DMS114 treated with DMSO at 0.1 percent for 48 hours (cell line): ENCODE measurements at regions not wholly inside any gene's neighbourhood (a gene's known extent, or its start where the extent isn't known, plus 50 kb on each side); places are given as distances from the start of the nearest gene placed in this dataset.

ENCODE experiments used
- DNase-seq: peaks from one replicate; lab custom pipeline; 2025; ENCODE audit not compliant: unreplicated experiment; lab: John Stamatoyannopoulos, UW

DNA sequence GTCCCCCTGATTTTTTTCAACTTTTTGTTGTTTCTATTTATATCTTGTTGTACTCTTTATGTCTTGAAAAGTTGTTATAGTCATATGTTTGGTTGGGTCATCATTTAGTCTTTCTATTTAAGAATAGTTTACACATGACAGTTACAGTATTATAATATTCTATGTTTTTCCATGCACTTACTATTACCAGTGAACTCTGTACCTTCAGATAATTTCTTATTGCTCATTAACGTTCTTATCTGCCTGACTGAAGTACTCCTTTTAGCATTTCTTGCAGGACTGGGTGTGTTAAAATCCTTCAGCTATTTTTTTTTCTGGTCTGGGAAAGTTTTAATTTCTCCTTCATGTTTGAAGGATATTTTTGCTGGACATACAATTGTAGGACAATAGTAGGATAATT is 157.7 kb upstream of the DIPK2B start:
- DNase-seq, result no peak

DNA sequence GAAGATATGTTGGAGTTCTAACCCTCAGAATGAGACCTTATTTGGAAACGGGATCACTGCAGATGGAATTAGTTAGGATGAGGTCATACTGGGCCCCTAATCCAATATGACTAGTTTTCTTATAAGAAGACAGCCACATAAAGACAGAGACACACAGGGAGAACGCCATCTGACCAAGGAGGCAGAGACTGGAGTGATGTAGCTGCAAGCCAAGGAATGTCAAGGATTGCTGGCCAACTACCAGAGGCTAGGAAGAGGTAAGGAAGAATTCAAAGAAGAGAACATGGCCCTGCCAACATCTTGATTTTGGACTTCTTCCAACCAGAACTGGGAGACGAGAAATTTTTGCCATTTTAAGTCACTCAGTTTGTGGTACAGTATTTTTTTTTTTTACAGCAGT is 152.8 kb upstream of the DIPK2B start:
- no peak for DNase-seq

DNA sequence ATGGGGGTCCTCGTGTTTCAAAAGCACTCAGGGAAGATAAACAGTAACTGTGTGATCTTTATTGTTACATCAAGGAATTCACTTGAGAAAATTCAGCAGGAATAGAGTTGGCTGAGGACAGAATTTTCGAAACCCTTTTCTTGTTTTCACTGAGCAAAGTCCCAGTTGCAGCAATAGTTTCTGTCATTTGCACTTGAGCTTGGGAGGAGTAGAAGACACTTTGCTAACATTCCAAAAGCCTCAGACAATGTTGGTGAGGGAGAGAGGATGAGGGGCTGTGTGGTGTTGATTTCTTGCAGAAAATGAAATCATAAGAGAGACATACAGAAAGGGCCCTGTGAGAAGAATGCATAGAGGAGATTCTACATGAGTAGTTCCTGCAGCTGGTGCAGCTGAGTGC is 151.9 kb upstream of the DIPK2B start:
- no peak for DNase-seq

DNA sequence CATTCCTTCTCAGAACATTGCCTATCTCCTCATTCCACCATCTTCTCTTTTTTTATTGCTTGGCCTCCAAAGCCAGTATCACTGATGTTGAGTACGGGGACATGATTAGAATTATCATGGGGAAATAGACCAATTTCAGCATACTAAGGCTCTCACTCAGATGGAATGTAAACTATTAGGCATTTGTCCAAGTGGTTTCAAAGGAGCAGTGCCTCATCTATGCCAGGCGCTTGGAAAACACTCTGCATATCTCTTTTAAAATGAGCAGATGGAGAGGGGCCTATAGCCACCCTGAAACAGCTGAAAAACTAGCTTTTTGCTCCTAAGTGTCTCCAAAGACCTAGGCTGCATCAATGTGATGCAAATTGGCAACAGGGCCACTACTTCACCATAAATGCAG is 150.8 kb upstream of the DIPK2B start:
- no peak for DNase-seq

DNA sequence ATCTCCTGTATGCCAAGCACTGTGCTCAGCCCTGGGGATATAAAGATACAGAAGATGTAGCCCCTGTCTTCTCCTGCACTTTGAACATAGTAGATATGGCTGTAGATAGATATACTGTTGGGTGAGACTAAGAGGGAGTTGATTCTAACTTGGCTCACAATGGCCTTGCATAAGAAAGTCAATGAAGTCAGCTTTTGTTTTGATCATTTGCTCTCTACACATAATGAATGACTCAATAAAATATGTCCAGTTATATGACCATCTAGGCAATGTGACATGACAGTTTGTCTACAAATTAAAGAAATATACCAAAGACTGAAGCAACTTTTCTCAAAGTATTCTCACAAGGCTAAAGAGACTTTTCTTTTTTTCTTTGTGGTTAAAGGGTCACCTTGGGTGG is 147.6 kb upstream of the DIPK2B start:
- no peak for DNase-seq

DNA sequence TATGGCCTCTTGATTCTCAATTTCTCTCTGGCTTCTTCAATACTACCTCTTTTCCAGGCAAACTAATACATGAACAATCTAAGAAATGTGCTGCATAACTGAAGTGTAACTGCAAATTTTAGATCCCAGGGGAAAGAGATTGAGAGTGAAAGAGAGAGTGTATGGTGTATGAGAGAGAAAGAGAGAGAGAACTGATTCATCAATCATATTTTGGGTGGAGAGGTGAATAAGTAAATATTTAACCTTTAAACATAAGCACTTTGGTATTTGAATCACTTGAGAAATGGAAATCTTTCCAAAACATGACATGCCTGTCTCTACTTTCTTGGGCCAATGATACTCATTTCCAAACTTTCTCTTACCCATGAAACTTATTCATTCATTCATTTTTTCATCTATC is 147.2 kb upstream of the DIPK2B start:
- no peak for DNase-seq

DNA sequence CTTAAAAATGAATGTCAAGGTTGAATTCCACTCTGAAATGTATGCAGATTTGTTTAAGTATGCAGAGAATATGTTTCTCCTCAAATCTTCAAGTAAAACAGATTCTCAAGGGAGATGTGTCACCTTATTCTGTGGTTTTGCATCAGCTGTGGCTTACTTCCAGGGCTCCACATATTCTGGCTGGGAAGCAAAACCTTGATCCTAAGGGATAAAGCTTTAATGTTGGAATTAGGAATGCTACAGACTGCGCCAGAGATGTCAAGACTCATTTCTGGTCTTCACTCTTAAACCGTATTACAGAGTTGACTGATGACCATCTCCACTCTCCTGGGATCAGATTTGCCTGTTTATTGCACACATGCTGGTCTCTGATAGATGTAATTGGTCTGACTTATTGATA is 143.9 kb upstream of the DIPK2B start:
- DNase-seq, result no peak

DNA sequence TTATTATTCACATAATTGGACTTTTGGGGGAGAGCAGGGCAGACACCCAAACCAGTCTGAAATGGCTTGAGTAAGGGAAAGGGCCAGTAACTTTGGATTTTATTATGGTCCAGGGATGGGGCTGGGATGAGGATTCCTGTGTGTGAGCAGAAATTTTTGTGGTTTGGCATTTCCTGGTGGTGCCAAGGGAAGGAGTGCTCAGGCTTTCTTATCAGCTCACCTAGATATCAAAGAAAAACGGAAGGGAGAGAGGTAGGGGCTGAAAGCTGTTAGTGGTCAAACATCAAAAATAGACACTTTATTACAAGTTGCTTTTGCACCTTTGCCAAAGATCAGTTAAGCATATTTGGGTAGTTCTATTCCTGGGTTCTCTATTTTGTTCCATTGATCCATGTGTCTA is 128.5 kb upstream of the DIPK2B start:
- DNase-seq, result no peak

DNA sequence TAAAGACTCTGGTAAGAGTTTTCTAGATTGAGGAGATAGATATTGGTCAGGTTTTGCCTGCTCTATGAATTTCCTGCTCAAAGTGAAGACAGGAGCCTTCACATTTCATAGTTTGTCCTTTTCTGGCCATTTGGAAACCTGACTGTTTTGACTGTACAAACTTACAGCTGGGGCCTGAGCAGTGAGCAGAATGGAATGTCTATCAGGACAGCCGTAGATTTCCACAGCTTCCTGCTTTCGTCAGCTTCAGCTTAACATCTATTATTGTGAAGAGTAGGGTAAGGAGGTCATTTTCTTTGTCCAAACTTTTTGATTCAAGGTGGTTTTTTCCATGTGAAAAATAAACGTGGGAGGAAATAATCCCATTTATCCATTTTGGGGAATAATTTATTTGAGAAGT is 124.3 kb upstream of the DIPK2B start:
- DNase-seq, result no peak

DNA sequence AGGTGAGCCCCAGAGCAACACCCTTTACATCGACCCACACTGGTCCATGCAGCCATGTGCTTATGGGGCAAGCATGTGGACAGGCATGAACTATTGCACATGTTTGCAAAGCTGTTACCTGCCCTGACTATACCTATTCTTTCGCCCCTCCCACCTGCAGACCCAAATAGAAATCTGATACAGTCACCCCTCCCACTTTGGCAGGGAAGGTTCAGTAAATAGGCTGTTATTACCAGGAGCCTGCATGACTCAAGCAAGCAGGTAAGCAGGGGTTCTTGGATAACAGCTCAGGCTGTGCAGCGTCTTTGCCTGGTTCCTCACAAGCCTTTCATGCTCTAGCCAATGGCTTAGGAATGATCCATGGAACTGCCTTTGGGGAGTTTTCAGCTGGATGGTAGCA is 122.7 kb upstream of the DIPK2B start:
- no peak for DNase-seq

DNA sequence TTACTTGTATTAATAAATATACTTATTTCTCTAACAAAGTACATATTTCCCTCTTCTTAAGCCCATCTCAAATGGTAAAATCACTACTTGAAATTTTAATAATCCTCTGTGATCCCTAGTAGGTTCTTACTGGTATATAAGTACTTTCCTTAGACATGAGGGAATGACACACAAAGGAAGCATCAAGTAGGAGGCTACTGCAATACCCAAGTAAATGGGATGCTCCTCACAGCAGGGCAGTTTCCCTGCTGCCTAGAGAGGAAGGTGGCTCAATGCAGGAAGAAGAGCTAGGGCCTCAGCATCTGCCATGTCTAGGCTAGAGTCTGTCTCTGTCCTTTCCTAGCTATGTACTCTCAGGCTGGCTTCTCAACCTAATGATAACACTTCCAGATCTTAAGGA is 122.1 kb upstream of the DIPK2B start:
- DNase-seq, result no peak

DNA sequence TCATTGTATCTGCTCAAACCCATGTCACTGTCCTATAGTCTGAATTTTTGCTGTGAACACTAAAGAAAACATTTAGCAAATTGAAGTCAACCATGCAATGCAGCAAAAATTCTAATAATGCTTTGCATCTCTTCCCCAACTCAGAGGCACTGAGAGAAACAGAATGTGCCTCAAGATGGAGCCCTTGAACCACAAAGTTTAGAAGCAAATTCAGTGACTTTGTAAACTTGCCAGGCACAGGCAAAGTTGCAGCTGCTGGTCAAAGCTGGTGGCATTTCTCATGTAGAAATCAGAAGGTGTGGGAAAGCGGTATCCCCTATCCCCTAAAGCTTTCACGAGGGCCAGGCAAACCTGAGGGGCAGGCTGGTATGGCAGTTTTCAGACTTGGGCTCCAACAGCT is 121.7 kb upstream of the DIPK2B start:
- peak; percentile 3 for DNase-seq

DNA sequence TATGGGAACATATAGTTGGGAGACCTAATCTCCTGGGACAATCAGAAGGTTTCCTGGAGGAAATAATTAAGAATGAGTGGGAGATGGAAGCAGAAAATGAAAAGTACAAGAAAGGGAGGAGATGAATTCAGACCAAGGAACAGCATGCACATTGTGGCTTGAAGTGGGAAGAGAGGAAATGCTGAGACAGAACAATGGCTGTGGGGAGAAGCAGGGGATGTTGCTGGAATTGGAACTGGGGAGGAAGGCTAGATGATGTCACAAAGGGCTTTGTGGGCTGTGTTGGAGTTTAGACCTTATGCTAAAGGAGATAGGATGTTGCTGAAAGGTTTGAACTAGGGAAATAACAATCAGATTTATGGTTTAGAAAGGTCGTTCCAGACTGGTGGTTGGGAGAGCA is 119.5 kb upstream of the DIPK2B start:
- no peak for DNase-seq

DNA sequence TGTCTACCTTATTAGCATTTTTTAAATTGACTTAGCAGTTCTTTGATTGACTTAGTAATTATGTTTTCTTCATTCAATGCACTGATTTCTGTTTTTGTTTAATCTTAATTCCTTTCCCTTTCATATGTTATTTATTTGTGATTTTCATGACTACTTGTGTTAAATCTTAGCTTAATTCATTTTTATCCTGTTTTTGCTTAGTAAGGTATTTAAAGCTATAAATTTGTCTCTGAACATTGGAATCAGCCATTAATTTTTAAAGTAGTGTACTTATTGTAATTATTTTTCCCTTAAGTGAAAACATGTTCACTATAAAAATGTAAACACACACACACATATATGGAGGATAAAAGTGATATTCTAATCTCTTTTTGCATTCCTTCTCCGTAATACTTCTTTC is 109.1 kb upstream of the DIPK2B start:
- DNase-seq, result no peak

DNA sequence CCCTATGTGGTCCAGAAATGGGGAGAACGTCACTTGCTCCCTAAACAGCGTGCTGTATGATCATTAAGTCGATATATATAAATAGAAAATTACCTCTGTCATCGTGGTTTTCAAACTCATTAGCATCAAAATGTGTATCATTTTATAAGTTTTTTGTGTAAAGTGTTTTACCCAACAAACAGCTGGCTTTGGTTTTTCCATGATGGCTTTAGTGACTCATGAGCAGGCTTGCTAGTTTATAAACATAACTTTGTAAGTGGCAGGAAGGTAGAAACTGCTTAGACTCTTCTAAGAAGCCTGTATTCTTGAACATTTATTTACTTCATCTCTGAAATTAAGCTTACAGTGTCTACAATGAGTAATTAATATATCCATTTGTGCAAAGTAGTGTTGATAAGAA is 108.4 kb upstream of the DIPK2B start:
- no peak for DNase-seq

DNA sequence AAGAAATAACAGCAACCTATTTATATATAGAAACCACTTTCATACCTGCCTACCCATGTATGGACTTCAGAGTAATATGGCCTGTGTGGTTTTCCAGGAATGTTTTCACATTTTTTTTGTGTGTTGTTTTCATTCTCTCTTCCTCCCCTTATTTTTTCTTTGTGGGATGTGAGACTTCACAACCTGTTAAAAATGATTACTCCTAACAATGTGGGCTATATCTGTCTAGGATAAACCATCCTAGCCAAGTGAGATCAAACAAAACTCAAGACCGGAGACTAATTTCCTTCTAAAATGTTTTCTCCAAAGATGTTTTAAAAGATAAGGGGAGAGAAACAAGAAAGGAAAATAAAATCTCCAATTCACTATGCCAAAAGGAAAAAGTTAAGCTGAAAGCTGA is 106.1 kb upstream of the DIPK2B start:
- no peak for DNase-seq

DNA sequence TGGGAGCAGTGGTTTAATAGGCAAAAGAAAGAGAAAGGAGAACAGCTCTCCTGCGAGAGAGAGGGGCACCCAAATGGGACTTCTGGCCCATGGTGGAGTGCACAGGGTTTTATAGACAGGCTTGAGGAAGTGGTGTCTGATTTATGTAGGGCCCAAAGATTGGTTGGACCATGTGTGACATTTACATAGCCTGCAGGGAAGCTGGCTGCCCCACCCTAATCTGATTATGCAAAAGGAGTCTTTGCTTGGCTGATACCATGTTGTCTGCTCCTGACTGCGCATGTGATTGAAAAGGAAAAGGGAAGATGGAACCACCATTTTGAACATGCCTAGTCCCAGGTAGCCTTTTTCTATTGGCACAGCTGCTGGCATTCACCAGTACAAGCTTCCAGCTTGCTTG is 100.0 kb upstream of the DIPK2B start:
- no peak for DNase-seq

DNA sequence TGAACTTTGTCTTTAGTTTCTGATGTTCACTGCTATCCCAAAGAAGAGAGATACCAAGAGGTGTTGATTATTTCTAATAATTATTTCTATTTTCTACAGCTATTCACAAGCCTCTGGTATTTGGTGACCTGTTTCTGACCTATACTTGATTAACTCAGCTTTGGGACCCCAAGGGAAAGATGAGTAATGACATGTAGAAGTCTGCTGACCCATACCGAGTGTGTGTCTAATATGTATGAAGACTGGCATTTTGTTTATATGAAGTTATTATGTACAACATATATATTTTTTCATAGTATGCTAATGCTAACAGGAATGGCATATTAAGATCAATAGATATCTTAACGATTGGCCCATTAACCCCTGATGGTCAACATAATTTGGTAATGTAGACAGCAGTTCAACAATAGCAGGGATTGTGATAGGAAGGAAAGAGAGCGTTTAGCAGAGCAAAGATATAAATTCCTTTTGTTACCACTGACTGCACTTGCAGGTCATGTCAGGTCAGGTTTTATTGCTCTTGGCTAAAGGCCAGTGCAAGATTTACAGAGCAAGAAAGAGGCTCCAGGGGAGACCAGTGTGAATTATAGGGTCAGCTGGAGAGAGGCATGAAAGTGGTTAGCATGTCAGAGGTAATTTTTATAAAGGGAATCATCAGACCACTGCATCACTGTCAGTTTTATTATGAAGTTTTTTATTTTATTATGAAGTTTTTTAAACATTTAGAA is 94.7 kb upstream of the DIPK2B start:
- DNase-seq, result no peak

DNA sequence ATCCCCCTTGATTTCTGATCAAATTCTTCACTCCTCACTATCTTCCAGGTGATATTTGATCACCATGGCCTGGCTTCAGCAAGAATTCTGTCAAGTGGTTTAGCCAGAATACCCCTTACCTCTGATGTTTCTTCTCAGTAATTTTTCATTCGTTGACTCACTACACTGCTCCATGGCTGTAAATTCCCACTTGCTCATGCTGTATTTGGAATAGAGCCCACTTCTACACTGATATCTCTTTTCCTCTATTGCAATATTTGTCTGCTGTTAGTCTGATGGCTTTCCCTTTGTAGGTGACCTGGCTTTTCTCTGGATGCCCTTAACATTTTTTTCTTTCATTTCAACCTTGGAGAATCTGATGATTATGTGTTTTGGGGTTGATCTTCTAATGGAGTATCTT is 73.9 kb upstream of the DIPK2B start:
- no peak for DNase-seq

DNA sequence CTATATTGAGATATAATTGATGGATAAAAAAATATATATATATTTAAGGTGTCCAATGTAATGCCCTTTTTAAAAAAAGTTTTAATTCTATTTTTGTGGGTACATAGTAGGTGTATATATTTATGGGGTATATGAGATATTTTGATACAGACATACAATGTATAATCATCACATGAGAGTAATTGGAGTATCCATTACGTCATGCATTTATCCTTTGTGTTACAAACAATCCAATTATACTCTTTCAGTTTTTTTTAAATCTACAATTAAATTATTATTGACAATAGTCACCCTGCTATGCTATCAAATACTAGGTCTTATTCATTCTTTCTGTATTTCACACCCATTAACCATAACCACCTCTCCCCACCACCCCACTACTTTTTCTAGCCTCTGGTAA is 66.3 kb upstream of the DIPK2B start:
- no peak for DNase-seq

DNA sequence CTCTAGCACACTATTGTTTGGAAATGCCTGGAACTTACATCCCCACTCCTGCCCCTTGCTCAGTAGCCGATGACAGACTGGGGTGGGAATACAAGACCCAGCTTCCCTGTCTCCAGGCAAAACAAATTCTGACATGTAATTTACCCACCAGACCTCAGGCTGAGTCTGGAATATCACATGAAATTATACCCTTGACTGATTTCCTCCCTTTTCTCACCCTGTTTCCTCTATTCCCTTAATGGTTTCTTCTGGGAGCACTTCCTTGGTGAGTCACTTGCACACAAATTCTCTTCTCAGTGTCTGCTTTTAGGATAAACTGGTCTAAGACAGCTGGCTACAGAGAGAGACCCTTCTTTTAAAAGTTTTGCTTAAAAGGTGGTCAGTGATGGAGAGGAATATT is 65.8 kb upstream of the DIPK2B start:
- no peak for DNase-seq

DNA sequence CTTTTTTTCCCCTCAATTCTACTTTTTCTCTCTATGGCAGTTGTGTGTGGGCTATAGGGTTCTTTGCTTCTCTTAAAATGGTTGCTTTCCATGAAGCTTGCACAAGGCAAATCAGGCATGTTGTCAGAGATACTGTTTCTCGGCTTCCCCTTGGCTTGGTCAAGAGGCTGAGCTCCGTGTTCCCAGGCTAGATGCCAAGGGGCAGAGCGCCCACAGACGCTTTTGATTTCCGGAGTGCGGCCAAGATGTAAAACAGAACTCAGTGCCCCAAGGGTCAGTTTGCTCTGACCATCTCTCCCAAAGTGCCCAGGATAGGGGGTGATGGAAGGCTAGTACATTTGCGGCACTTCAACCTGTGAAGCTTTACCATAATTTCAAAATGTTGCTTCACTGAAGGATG is 64.2 kb upstream of the DIPK2B start:
- DNase-seq, result no peak

DNA sequence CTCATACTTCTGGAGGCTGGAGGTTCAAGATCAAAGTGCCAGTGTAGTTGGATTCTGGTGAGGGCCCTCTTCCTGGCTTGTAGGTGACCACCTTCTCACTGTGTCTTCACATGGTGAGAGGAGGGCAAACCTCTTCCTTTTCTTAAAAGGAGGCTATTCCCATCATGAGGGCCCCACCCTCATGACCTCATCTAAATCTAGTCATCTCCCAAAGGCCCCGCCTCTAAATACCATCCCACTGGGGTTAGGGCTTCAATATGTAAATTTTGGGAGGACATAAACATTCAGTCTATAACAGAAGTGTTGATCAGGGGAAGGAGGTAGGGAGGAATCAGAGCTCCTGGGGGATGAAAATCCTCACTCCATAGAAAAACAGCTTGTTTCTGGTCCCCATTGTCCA is 60.8 kb upstream of the DIPK2B start:
- no peak for DNase-seq

DNA sequence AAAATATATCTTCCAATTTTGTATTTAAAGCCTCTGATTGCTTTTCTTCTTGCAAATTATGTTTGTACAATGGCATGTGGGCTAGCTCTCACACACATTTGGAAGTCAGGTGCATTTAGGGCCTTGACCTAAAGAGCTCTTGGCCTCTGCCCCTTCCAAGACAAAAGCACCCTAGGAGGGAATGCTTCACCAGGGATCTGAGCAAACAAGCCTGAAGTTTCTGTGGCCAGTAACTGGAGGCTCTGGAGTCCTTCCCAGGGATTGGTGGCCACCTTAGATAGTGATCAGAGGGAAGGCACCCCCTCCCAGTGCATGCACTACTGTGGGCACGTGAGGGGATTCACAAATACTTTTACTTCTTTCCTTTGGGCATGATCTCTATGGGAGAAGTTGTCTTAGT is 60.3 kb upstream of the DIPK2B start:
- DNase-seq, result no peak
